HepG2 (cell line): ENCODE measurements at regions not wholly inside any gene's neighbourhood (a gene's known extent, or its start where the extent isn't known, plus 50 kb on each side); places are given as distances from the start of the nearest gene placed in this dataset.

Source experiments
- BRD4 ChIP-seq: sonication (generic); formaldehyde crosslinking; IDR thresholded peaks from 2 replicates; pipeline ENCODE4 v1.4.0; 2020; ENCODE audit warnings: missing genetic modification reagents
- FOXK2 ChIP-seq: fragments of 450-650 bp; IDR thresholded peaks from 2 replicates; pipeline ENCODE4 v1.6.1; 2016
- HDAC2 ChIP-seq: sonication (generic); formaldehyde crosslinking; IDR thresholded peaks from 2 replicates; pipeline ENCODE4 v1.4.0; 2020; ENCODE audit warnings: missing genetic modification reagents
- HNF1A ChIP-seq, 2 experiments: sonication (generic) in 1 of 2; formaldehyde crosslinking in 1 of 2; IDR thresholded peaks; 2 replicates each; pipeline versions ENCODE4 v1.4.0 to v1.6.1; 2016 to 2020; ENCODE audit warnings: borderline replicate concordance in 1 of 2, low read depth in 1 of 2, mild to moderate bottlenecking in 1 of 2, missing genetic modification reagents in 1 of 2
- KLF12 ChIP-seq: sonication (generic); formaldehyde crosslinking; IDR thresholded peaks from 2 replicates; pipeline ENCODE4 v1.4.0; 2020; ENCODE audit warnings: missing genetic modification reagents, borderline replicate concordance
- NAIF1 ChIP-seq: sonication (generic); formaldehyde crosslinking; IDR thresholded peaks from 2 replicates; pipeline ENCODE4 v1.5.0; 2020; ENCODE audit warnings: mild to moderate bottlenecking, missing genetic modification reagents, borderline replicate concordance
- NFRKB ChIP-seq: fragments of 450-650 bp; IDR thresholded peaks from 2 replicates; pipeline ENCODE4 v1.6.1; 2017
- ONECUT2 ChIP-seq: sonication (generic); formaldehyde crosslinking; IDR thresholded peaks from 2 replicates; pipeline ENCODE4 v1.4.0; 2020; ENCODE audit warnings: missing genetic modification reagents
- PHF5A ChIP-seq: IDR thresholded peaks from one replicate; pipeline ENCODE4 v1.6.1; 2018; ENCODE audit warnings: low read depth, missing genetic modification reagents; ENCODE audit not compliant: unreplicated experiment
- SOX5 ChIP-seq: IDR thresholded peaks from 2 replicates; pipeline ENCODE4 v1.6.1; 2016; ENCODE audit warnings: borderline replicate concordance
- STAG1 ChIP-seq: sonication (generic); formaldehyde crosslinking; IDR thresholded peaks from 2 replicates; pipeline ENCODE4 v1.4.0; 2020; ENCODE audit warnings: missing genetic modification reagents
- TBL1XR1 ChIP-seq: fragments of 150-350 bp; IDR thresholded peaks from 2 replicates; pipeline ENCODE4 v1.6.1; 2014; ENCODE audit warnings: borderline replicate concordance, low read length; ENCODE audit not compliant: partially characterized antibody
- UBTF ChIP-seq: sonication (generic); formaldehyde crosslinking; IDR thresholded peaks from 2 replicates; pipeline ENCODE4 v1.4.0; 2020; ENCODE audit warnings: mild to moderate bottlenecking, missing genetic modification reagents
- XBP1 ChIP-seq: sonication (generic); formaldehyde crosslinking; IDR thresholded peaks from 2 replicates; pipeline ENCODE4 v1.5.0; 2020; ENCODE audit warnings: missing genetic modification reagents
- ZNF160 ChIP-seq: sonication (generic); formaldehyde crosslinking; IDR thresholded peaks from 2 replicates; pipeline ENCODE4 v1.8.0; 2022; ENCODE audit warnings: mild to moderate bottlenecking, inconsistent platforms, missing genetic modification reagents
- ZNF337 ChIP-seq: sonication (generic); formaldehyde crosslinking; IDR thresholded peaks from 2 replicates; pipeline ENCODE4 v1.5.1; 2020; ENCODE audit warnings: missing genetic modification reagents, low read depth, mild to moderate bottlenecking, borderline replicate concordance
- ZNF350 ChIP-seq: sonication (generic); formaldehyde crosslinking; IDR thresholded peaks from 2 replicates; pipeline ENCODE4 v1.4.0; 2020; ENCODE audit warnings: mild to moderate bottlenecking, low read depth, missing genetic modification reagents, borderline replicate concordance
- ZNF589 ChIP-seq: sonication (generic); formaldehyde crosslinking; conservative IDR thresholded peaks from 2 replicates; pipeline ENCODE4 v1.8.0; 2022; ENCODE audit warnings: mild to moderate bottlenecking, moderate library complexity, missing genetic modification reagents
- ZNF629 ChIP-seq: sonication (generic); formaldehyde crosslinking; conservative IDR thresholded peaks from 2 replicates; pipeline ENCODE4 v1.5.0; 2020; ENCODE audit warnings: missing genetic modification reagents
- ZNF761 ChIP-seq: sonication (generic); formaldehyde crosslinking; conservative IDR thresholded peaks from 2 replicates; pipeline ENCODE4 v1.4.0; 2020; ENCODE audit warnings: mild to moderate bottlenecking, missing genetic modification reagents
- ZNF83 ChIP-seq: sonication (generic); formaldehyde crosslinking; IDR thresholded peaks from 2 replicates; pipeline ENCODE4 v1.4.0; 2020; ENCODE audit warnings: missing genetic modification reagents, mild to moderate bottlenecking, borderline replicate concordance
- TF ChIP-seq, protein P1 (sequence below): sonication (generic); formaldehyde crosslinking; IDR thresholded peaks from 2 replicates; pipeline ENCODE4 v1.5.0; 2020; ENCODE audit warnings: mild to moderate bottlenecking, missing genetic modification reagents

GRCh38 chr12:113766131-113766878, 199.8 kb downstream of the RBM19 start (continued):
- TF ChIP-seq, protein P1, sequence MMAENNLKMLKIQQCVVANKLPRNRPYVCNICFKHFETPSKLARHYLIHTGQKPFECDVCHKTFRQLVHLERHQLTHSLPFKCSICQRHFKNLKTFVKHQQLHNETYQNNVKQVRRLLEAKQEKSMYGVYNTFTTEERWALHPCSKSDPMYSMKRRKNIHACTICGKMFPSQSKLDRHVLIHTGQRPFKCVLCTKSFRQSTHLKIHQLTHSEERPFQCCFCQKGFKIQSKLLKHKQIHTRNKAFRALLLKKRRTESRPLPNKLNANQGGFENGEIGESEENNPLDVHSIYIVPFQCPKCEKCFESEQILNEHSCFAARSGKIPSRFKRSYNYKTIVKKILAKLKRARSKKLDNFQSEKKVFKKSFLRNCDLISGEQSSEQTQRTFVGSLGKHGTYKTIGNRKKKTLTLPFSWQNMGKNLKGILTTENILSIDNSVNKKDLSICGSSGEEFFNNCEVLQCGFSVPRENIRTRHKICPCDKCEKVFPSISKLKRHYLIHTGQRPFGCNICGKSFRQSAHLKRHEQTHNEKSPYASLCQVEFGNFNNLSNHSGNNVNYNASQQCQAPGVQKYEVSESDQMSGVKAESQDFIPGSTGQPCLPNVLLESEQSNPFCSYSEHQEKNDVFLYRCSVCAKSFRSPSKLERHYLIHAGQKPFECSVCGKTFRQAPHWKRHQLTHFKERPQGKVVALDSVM (CRISPR knock-in tag), result peak; percentile 29; the same call in 1 of the 2 replicates
- TF ChIP-seq UBTF (peak; percentile 63), ZNF350 (CRISPR knock-in tag) (peak; percentile 66; the same call in 1 of the 2 replicates), ZNF589 (0 out of 2 replicates have a peak, but pooled peaks have one; percentile 64), FOXK2 (no peak), NAIF1 (no peak), KLF12 (no peak), ZNF83 (CRISPR knock-in tag) (no peak), NFRKB (no peak), PHF5A (no peak), BRD4 (CRISPR knock-in tag) (no peak), ZNF337 (CRISPR knock-in tag) (no peak), HNF1A (IDR thresholded peaks at IDR 0.05; ENCODE audit: low read depth) (peak; percentile 93), HNF1A (CRISPR knock-in tag; IDR thresholded peaks at IDR 0.05; ENCODE audit: borderline replicate concordance) (peak; percentile 95), ONECUT2 (peak; percentile 86), ZNF160 (CRISPR knock-in tag) (no peak), ZNF761 (CRISPR knock-in tag) (no peak), XBP1 (no peak), SOX5 (CRISPR knock-in tag) (peak; percentile 66; the same call in 1 of the 2 replicates), STAG1 (CRISPR knock-in tag) (no peak; the same call in 1 of the 2 replicates), ZNF629 (CRISPR knock-in tag) (peak; percentile 71), HDAC2 (CRISPR knock-in tag) (peak; percentile 64), TBL1XR1 (peak; percentile 78)
